Activated CD4-positive, alpha-beta memory T cell treated with anti-CD3 and anti-CD28 coated beads for 36 hours (primary cell): ENCODE measurements at regions not wholly inside any gene's neighbourhood (a gene's known extent, or its start where the extent isn't known, plus 50 kb on each side); places are given as distances from the start of the nearest gene placed in this dataset.
"Not testable (repeated sequence)": the region's sequence is repeated elsewhere in the genome, so short reads cannot be mapped to it uniquely, and the experiment has no call there.

ENCODE experiments used
- CTCF ChIA-PET: fragments of 350-600 bp; sonication (Branson Sonifier 250); formaldehyde crosslinking; loops from one replicate; lab custom pipeline; 2021; ENCODE audit warnings: antibody characterized with exemption, inconsistent platforms; lab: Charles Lee
- POLR2A ChIA-PET: fragments of 350-600 bp; sonication (Branson Sonifier 250); formaldehyde crosslinking; loops from one replicate; lab custom pipeline; 2021; ENCODE audit warnings: antibody characterized with exemption; lab: Charles Lee
- DNase-seq: peaks from one replicate; pipeline ENCODE4 v3.0.0-alpha.2; 2020
- H3K27ac Mint-ChIP-seq: one replicate; pipeline ENCODE4 v1.8.0; 2021; ENCODE audit warnings: mixed read lengths
- H3K27me3 Mint-ChIP-seq: one replicate; pipeline ENCODE4 v1.8.0; 2021; ENCODE audit warnings: mixed read lengths
- H3K36me3 Mint-ChIP-seq: one replicate; pipeline ENCODE4 v1.8.0; 2021; ENCODE audit warnings: mixed read lengths
- H3K4me1 Mint-ChIP-seq: one replicate; pipeline ENCODE4 v1.8.0; 2021; ENCODE audit warnings: low read depth, mixed read lengths
- H3K4me3 Mint-ChIP-seq: one replicate; pipeline ENCODE4 v1.8.0; 2021; ENCODE audit warnings: mild to moderate bottlenecking, mixed read lengths
- H3K9me3 Mint-ChIP-seq: one replicate; pipeline ENCODE4 v1.8.0; 2021; ENCODE audit warnings: mixed read lengths
- intact Hi-C: fragments of 100-400 bp; cut with micrococcal nuclease; formaldehyde crosslinking; loops from one replicate; pipeline ENCODE4 v1.15.1; 2023

- intact Hi-C loops: no loop called here
- H3K36me3 Mint-ChIP-seq: no peaks in the 10 kb centered on the region
- H3K4me1 Mint-ChIP-seq: no peaks in the 10 kb centered on the region
- H3K9me3 Mint-ChIP-seq: no peaks in the 10 kb centered on the region
- H3K4me3 Mint-ChIP-seq: no peak overlapping the region
- H3K27me3 Mint-ChIP-seq: no peaks in the 10 kb centered on the region
- ChIA-PET POLR2A (no interaction called here), CTCF (no interaction called here)
- H3K27ac Mint-ChIP-seq: no peak overlapping the region
- no peak for DNase-seq
Measured at GRCh38 chr20:60764771-60765170, 487.3 kb upstream of the CDH4 start.

DNA sequence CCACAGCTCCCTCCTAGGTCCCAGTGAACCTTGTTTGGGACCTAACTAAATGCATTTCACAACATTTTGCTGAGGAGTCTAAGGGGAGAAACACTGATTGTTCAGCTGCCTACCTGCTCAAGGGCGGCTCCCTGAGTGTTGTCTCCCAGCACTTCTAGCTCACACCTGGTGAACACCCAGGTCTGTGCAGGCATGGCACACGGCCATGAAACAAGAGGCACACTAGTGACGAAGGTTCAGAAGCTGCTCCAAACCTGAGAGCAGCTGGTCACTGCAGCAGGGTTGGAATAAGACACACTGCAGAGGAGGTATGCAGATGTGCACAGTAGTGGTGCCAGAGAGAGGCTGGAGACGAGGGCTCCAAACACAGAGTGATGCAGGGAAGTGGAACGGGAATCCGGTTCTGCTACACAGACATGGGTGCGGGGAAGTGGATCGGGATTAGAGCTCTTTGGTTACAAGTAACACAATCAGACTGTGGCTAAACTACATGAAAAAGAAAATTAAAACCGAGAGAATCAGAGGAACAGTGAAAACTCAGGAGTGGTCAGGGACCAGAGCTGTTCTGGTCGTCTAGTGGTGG, 486.1 kb upstream of the CDH4 start:
- CTCF ChIA-PET: no interaction called here
- intact Hi-C loops: no loop called here
- POLR2A ChIA-PET: no interaction called here
- Mint-ChIP-seq H3K4me3 (no peak overlapping the region), H3K27me3 (no peaks in the 10 kb centered on the region), H3K27ac (no peak overlapping the region), H3K36me3 (no peaks in the 10 kb centered on the region), H3K4me1 (no peaks in the 10 kb centered on the region), H3K9me3 (no peaks in the 10 kb centered on the region)
- no peak for DNase-seq

- Mint-ChIP-seq H3K4me1 (no peaks in the 10 kb centered on the region), H3K36me3 (no peaks in the 10 kb centered on the region), H3K27ac (no peak overlapping the region), H3K4me3 (no peak overlapping the region), H3K27me3 (no peaks in the 10 kb centered on the region), H3K9me3 (no peaks in the 10 kb centered on the region)
- CTCF ChIA-PET: no interaction called here
- intact Hi-C loops: no loop called here
- DNase-seq: no peak
- POLR2A ChIA-PET: no interaction called here
Measured at GRCh38 chr20:60768216-60768615, 483.8 kb upstream of the CDH4 start.

DNA sequence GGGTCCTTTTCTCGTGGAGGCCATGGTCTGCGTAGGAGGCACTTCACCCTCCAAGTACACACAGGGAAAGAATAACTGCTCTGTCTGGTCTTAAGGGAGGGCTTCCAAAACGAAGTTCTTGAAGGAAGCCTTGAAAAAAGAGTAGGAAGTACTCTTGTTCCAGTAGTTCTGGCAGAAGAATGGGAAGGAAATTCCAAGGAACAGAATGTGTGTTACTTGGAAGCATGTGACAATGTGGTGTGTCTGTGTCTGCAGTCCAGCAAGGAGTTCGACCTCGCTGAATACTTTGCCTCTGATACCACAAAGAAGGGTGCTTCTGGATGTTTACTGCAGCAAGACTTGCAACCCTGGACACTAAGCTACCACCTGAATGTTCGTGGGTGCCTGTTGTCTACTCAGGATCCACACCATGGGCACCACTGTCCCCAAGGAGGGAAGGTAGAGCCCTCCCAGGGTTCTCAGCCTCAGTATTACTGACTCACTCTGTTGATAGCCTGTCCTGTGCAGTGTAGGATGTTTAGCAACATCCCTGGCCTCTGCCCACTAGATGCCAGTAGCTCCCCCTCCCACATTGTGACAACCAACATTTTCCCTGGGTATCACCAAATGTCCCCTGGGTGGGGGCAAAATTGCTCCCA, 471.6 kb upstream of the CDH4 start:
- no peak overlapping the region for H3K4me3 Mint-ChIP-seq
- CTCF ChIA-PET: no interaction called here

DNA sequence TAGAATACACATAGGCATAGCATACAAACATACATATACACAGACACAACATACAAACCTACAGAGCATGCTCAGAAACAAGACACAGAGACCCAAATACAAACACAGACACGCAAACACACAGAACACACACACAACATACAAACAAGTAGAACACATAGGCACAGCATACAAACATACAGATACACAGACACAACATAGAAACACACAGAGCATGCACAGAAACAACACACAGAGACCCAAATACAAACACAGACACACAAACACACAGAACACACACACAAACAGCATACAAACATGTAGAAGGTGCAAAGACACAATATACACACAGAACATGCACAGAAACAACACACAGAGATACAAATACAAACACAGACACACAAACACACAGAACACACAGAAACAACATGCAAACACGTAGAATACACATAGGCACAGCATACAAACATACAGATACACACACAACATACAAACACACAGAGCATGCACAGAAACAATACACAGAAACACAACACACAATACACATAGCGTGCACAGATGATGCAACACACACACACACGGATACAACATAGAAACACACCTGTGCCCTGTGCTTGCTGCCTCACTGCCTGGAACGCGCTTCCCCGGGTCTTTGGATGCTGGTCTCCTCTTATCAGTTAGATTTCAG, 469.0 kb upstream of the CDH4 start:
- DNase-seq: no peak
- Mint-ChIP-seq H3K27me3 (no peaks in the 10 kb centered on the region), H3K36me3 (no peaks in the 10 kb centered on the region), H3K4me3 (no peak overlapping the region), H3K9me3 (peaks cover 3% of the 10 kb centered on the region), H3K4me1 (no peaks in the 10 kb centered on the region), H3K27ac (no peak overlapping the region)
- intact Hi-C loops: no loop called here
- CTCF ChIA-PET: no interaction called here
- POLR2A ChIA-PET: no interaction called here

More for the DNA sequence above, 471.6 kb upstream of the CDH4 start:
- POLR2A ChIA-PET: no interaction called here
- Mint-ChIP-seq H3K9me3 (peaks cover 3% of the 10 kb centered on the region), H3K36me3 (no peaks in the 10 kb centered on the region), H3K4me1 (no peaks in the 10 kb centered on the region), H3K27ac (no peak overlapping the region), H3K27me3 (no peaks in the 10 kb centered on the region)
- intact Hi-C loops: no loop called here
- no peak for DNase-seq

GRCh38 chr20:60785301-60785700, 466.8 kb upstream of the CDH4 start:
- Mint-ChIP-seq H3K4me3 (no peak overlapping the region), H3K36me3 (no peaks in the 10 kb centered on the region), H3K9me3 (peaks cover 2% of the 10 kb centered on the region), H3K4me1 (no peaks in the 10 kb centered on the region), H3K27me3 (no peaks in the 10 kb centered on the region), H3K27ac (no peak overlapping the region)
- DNase-seq: no peak
- intact Hi-C loops: no loop called here
- ChIA-PET CTCF (no interaction called here), POLR2A (no interaction called here)

DNA sequence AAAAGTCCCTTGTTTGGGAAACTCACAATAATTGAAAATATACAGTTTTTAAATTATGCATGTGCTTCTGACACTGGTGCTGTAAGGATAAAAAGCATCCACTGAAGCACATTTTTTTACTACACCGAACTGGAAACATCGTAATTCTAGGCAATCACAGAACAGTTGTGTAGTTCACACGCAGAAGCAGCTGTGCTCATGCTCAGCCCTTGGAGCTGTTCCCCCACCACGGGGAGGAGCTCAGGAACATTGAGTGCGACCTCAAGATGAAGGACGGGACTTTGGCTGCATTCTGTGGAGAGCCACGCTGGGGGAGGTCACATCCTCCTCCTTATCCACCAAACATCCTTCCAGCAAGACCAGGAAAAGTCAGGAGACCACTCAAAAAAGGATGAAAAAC, 466.3 kb upstream of the CDH4 start:
- ChIA-PET CTCF (no interaction called here), POLR2A (no interaction called here)
- Mint-ChIP-seq H3K4me1 (no peaks in the 10 kb centered on the region), H3K9me3 (peaks cover 2% of the 10 kb centered on the region), H3K4me3 (no peak overlapping the region), H3K27me3 (no peaks in the 10 kb centered on the region), H3K36me3 (no peaks in the 10 kb centered on the region), H3K27ac (no peak overlapping the region)
- DNase-seq: no peak
- intact Hi-C loops: no loop called here

DNA sequence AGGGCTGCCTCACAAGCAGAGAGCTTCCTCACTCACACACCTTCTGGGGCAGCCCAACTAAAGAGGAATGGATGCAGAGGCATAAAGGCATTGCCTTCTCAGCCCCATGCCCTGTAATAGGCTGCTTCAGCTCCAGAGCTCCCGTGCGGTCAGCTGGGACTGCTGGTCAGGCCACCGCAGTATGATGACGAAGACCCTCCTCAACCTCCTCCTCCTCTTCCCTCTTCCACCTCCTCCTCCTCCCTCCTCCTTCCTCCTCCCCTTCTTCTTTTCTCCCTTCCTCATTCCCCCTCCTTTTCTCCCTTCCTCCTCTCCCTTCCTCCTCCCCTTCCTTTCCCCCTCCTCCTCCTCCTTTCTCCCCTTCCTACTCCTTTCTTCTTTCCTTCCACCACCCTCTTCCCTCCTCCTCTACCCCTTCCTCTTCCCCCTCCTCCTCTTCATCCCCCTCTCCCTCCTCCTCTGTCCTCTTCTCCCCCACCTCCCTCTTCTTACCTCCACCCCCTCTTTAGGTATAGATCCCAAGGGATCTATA, 465.3 kb upstream of the CDH4 start:
- POLR2A ChIA-PET: no interaction called here
- Mint-ChIP-seq H3K9me3 (peaks cover 2% of the 10 kb centered on the region), H3K4me1 (no peaks in the 10 kb centered on the region), H3K36me3 (no peaks in the 10 kb centered on the region), H3K27ac (no peak overlapping the region), H3K27me3 (no peaks in the 10 kb centered on the region), H3K4me3 (no peak overlapping the region)
- CTCF ChIA-PET: no interaction called here
- intact Hi-C loops: no loop called here
- DNase-seq: no peak

DNA sequence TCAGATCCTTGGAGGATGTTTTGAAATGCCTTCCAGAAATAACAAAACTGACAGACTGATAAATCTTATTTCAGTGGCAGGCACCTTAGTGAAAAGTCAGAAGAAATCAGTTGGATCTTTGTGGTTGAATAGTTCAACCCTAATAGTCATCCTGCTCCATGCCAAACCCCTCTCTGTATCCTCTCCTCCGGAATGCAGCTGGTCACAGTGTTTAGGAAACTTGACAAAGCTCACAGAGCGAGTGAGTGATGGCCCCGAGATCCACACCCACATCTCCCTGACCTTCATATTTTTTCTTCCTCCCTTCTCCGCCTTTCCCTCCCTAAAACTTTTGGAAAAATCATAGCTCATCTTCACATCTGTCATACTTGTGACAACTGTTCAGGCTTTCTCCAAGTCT, 464.8 kb upstream of the CDH4 start:
- no peak for DNase-seq
- Mint-ChIP-seq H3K27ac (no peak overlapping the region), H3K36me3 (no peaks in the 10 kb centered on the region), H3K4me1 (no peaks in the 10 kb centered on the region), H3K9me3 (peaks cover 2% of the 10 kb centered on the region), H3K27me3 (no peaks in the 10 kb centered on the region), H3K4me3 (no peak overlapping the region)
- ChIA-PET CTCF (no interaction called here), POLR2A (no interaction called here)
- intact Hi-C loops: no loop called here

GRCh38 chr20:60788070-60788469, 464.0 kb upstream of the CDH4 start:
- Mint-ChIP-seq H3K4me3 (no peak overlapping the region), H3K4me1 (no peaks in the 10 kb centered on the region), H3K27ac (no peak overlapping the region), H3K9me3 (peaks cover 2% of the 10 kb centered on the region), H3K27me3 (no peaks in the 10 kb centered on the region), H3K36me3 (no peaks in the 10 kb centered on the region)
- no peak for DNase-seq
- CTCF ChIA-PET: no interaction called here
- intact Hi-C loops: no loop called here
- POLR2A ChIA-PET: interaction anchor here (0.7 kb wide), 1 partner anchor 1259 kb away, joined by 3 read pairs; no protein-coding TSS in a partner anchor

- Mint-ChIP-seq H3K9me3 (peaks cover 2% of the 10 kb centered on the region), H3K4me1 (no peaks in the 10 kb centered on the region), H3K27ac (no peak overlapping the region), H3K27me3 (peaks cover 2% of the 10 kb centered on the region), H3K4me3 (no peak overlapping the region), H3K36me3 (no peaks in the 10 kb centered on the region)
- POLR2A ChIA-PET: interaction anchor here (0.8 kb wide), 1 partner anchor 270 kb away, joined by 3 read pairs; no protein-coding TSS in a partner anchor
- DNase-seq: no peak
- intact Hi-C loops: no loop called here
- CTCF ChIA-PET: no interaction called here
Measured at GRCh38 chr20:60789399-60789798, 462.7 kb upstream of the CDH4 start.

DNA sequence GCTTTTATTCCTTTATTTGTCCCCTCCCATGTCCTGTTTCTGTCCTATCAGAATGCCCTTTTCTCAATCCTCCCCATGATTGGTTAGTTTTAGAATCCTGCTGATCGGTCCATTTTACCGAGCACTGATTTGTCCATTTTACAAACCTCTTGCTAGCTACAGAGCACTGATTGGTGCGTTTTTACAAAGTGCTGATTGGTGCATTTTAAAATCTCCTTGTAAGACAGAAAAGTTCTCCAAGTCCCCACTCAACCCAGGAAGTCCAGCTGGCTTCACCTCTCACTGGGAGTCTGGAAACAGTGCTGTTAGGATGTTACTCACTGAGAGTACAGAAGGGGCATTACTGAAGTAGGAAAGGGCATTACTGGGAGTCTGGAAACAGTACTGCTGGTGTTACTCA, 461.7 kb upstream of the CDH4 start:
- H3K36me3 Mint-ChIP-seq, H3K4me1 Mint-ChIP-seq, CTCF ChIA-PET, H3K9me3 Mint-ChIP-seq, H3K27me3 Mint-ChIP-seq, POLR2A ChIA-PET, DNase-seq, H3K27ac Mint-ChIP-seq, intact Hi-C loops, H3K4me3 Mint-ChIP-seq: not testable (repeated sequence)
